NT2/D1 (cell line): ENCODE measurements at regions not wholly inside any gene's neighbourhood (a gene's known extent, or its start where the extent isn't known, plus 50 kb on each side); places are given as distances from the start of the nearest gene placed in this dataset.

Experiments used
- YY1 ChIP-seq: IDR thresholded peaks from 2 replicates; pipeline ENCODE4 v1.6.1; 2011; ENCODE audit not compliant: insufficient read length, insufficient read depth
- ZNF274 ChIP-seq: IDR thresholded peaks from 2 replicates; pipeline ENCODE4 v1.6.1; 2011; ENCODE audit warnings: mild to moderate bottlenecking, low read depth, low read length

DNA sequence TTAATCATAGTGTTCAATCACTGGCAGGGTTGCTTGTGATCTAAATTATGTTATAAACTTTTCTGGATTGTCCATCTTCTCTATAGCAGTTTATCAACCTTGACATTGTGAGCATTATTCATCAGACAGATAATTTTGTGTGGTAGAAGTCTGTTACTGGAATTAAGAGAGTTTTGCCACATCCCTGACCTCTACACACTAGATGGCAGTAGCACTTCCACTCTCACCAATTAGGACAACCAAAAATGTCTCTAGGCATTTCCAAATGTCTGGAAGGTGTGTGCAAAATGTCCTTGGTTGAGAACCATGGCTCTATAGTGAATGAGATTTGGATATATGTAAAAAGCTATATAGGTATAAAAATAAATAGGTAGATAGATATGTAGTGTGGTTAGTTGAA lies 324.1 kb upstream of the FAM47C start:
- TF ChIP-seq YY1 (no peak), ZNF274 (no peak)
